ENCODE measurements at regions not wholly inside any gene's neighbourhood (a gene's known extent, or its start where the extent isn't known, plus 50 kb on each side); places are given as distances from the start of the nearest gene placed in this dataset.

GRCh38 chr10:94138391-94138790 lies 144.7 kb downstream of the PLCE1 start:
- no peak for TF ChIP-seq CTCF (IDR thresholded peaks at IDR 0.05 in 4 of 5, conservative IDR thresholded peaks at IDR 0.05 in 1 of 5)
- TF ChIP-seq POLR2A (IDR thresholded peaks at IDR 0.05) = no peak
